Endothelial cell (in vitro differentiated cells): ENCODE measurements at regions not wholly inside any gene's neighbourhood (a gene's known extent, or its start where the extent isn't known, plus 50 kb on each side); places are given as distances from the start of the nearest gene placed in this dataset.

Experiments
- DNase-seq: peaks from one replicate; pipeline ENCODE4 v3.0.0; 2021; ENCODE audit warnings: low spot score
- H3K27ac Mint-ChIP-seq: one replicate; pipeline ENCODE4 v1.8.0; 2021; ENCODE audit warnings: mixed read lengths, inconsistent platforms; ENCODE audit not compliant: unreplicated experiment
- H3K27me3 Mint-ChIP-seq: one replicate; pipeline ENCODE4 v1.8.0; 2021; ENCODE audit warnings: mild to moderate bottlenecking, moderate library complexity, mixed read lengths, inconsistent platforms; ENCODE audit not compliant: unreplicated experiment
- H3K36me3 Mint-ChIP-seq: one replicate; pipeline ENCODE4 v1.8.0; 2021; ENCODE audit warnings: mild to moderate bottlenecking, low read depth, mixed read lengths, inconsistent platforms; ENCODE audit not compliant: unreplicated experiment
- H3K4me1 Mint-ChIP-seq: one replicate; pipeline ENCODE4 v1.8.0; 2021; ENCODE audit warnings: mild to moderate bottlenecking, mixed read lengths, inconsistent platforms; ENCODE audit not compliant: unreplicated experiment
- H3K4me3 Mint-ChIP-seq: one replicate; pipeline ENCODE4 v1.8.0; 2021; ENCODE audit warnings: mild to moderate bottlenecking, mixed read lengths, inconsistent platforms; ENCODE audit not compliant: unreplicated experiment
- H3K9me3 Mint-ChIP-seq: one replicate; pipeline ENCODE4 v1.8.0; 2021; ENCODE audit warnings: mixed read lengths, inconsistent platforms; ENCODE audit not compliant: unreplicated experiment
- CTCF ChIP-seq: fragments of 200-600 bp; sonication (generic); IDR thresholded peaks from one replicate; pipeline ENCODE4 v1.5.0; 2021; ENCODE audit warnings: antibody characterized with exemption; ENCODE audit not compliant: unreplicated experiment

GRCh38 chr3:178083906-178084866 is 452.1 kb upstream of the KCNMB2 start:
- no peaks in the 10 kb centered on the region for H3K9me3 Mint-ChIP-seq
- H3K36me3 Mint-ChIP-seq = no peaks in the 10 kb centered on the region
- H3K4me1 Mint-ChIP-seq = peaks cover 49% of the 10 kb centered on the region
- peaks cover 3% of the 10 kb centered on the region for H3K27me3 Mint-ChIP-seq
- peak overlapping the region; percentile 26 for H3K4me3 Mint-ChIP-seq
- peak; percentile 45 for TF ChIP-seq CTCF
- H3K27ac Mint-ChIP-seq = peak overlapping the region; percentile 93
- DNase-seq = peak; percentile 10

- H3K36me3 Mint-ChIP-seq = no peaks in the 10 kb centered on the region
These were observed 451.1 kb upstream of the KCNMB2 start for GRCh38 chr3:178084938-178085816.

GRCh38 chr3:178085817-178086123 is 450.5 kb upstream of the KCNMB2 start:
- H3K27ac Mint-ChIP-seq = peak overlapping the region; percentile 93

More at GRCh38 chr3:178084938-178085816, 451.1 kb upstream of the KCNMB2 start:
- peak; percentile 60 for DNase-seq
- peaks cover 49% of the 10 kb centered on the region for H3K4me1 Mint-ChIP-seq
- no peak overlapping the region for H3K4me3 Mint-ChIP-seq
- H3K27ac Mint-ChIP-seq = peak overlapping the region; percentile 93
- peaks cover 6% of the 10 kb centered on the region for H3K27me3 Mint-ChIP-seq
- no peak for TF ChIP-seq CTCF
- H3K9me3 Mint-ChIP-seq = no peaks in the 10 kb centered on the region

GRCh38 chr3:178086144-178086825 is 450.0 kb upstream of the KCNMB2 start:
- H3K9me3 Mint-ChIP-seq = no peaks in the 10 kb centered on the region
- DNase-seq = no peak
- peaks cover 49% of the 10 kb centered on the region for H3K4me1 Mint-ChIP-seq
- H3K4me3 Mint-ChIP-seq = no peak overlapping the region
- TF ChIP-seq CTCF = no peak
- peak overlapping the region; percentile 93 for H3K27ac Mint-ChIP-seq
- peaks cover 6% of the 10 kb centered on the region for H3K27me3 Mint-ChIP-seq
- no peaks in the 10 kb centered on the region for H3K36me3 Mint-ChIP-seq

More at GRCh38 chr3:178085817-178086123, 450.5 kb upstream of the KCNMB2 start:
- no peak for DNase-seq
- Mint-ChIP-seq H3K4me3 (no peak overlapping the region), H3K27me3 (peaks cover 6% of the 10 kb centered on the region), H3K4me1 (peaks cover 49% of the 10 kb centered on the region), H3K36me3 (no peaks in the 10 kb centered on the region), H3K9me3 (no peaks in the 10 kb centered on the region)
- TF ChIP-seq CTCF = no peak
